Endothelial cell of umbilical vein (primary cell): ENCODE measurements at regions not wholly inside any gene's neighbourhood (a gene's known extent, or its start where the extent isn't known, plus 50 kb on each side); places are given as distances from the start of the nearest gene placed in this dataset.

Experiments used
- CTCF ChIP-seq, 2 donors: IDR thresholded peaks; 1 replicate in 1 of 2; 2 replicates in 1 of 2; pipeline ENCODE4 v1.5.1; 2011; ENCODE audit warnings: low read length in 2 of 2, mild to moderate bottlenecking in 2 of 2, moderate library complexity in 2 of 2, control low read depth in 1 of 2, inconsistent platforms in 1 of 2, low read depth in 1 of 2; ENCODE audit not compliant: insufficient read depth in 1 of 2; ENCODE audit errors: extremely low read depth in 1 of 2
- EZH2 ChIP-seq: IDR thresholded peaks from 2 replicates; pipeline ENCODE4 v1.6.1; 2012; ENCODE audit warnings: borderline replicate concordance, low read depth, mild to moderate bottlenecking, moderate library complexity, low read length, inconsistent platforms; ENCODE audit not compliant: severe bottlenecking
- GATA2 ChIP-seq: IDR thresholded peaks from 2 replicates; pipeline ENCODE4 v1.7.0; 2011; ENCODE audit warnings: low read depth, mild to moderate bottlenecking, moderate library complexity, mixed read lengths, low read length; ENCODE audit not compliant: insufficient read length, insufficient read depth
- JUN ChIP-seq: IDR thresholded peaks from 2 replicates; pipeline ENCODE4 v1.6.1; 2011; ENCODE audit warnings: borderline replicate concordance, low read depth; ENCODE audit not compliant: insufficient read length, insufficient read depth
- MAX ChIP-seq: IDR thresholded peaks from 2 replicates; pipeline ENCODE4 v1.6.1; 2011; ENCODE audit not compliant: insufficient read depth, insufficient read length
- MYC ChIP-seq: IDR thresholded peaks from one replicate; pipeline ENCODE4 v1.6.1; 2011; ENCODE audit warnings: mild to moderate bottlenecking, low read depth, low read length
- POLR2A ChIP-seq: IDR thresholded peaks from 2 replicates; pipeline ENCODE4 v1.6.1; 2012; ENCODE audit warnings: low read depth, mild to moderate bottlenecking, control low read depth, low read length
- POLR2AphosphoS5 ChIP-seq: IDR thresholded peaks from 2 replicates; pipeline ENCODE4 v1.6.1; 2012; ENCODE audit warnings: low read depth, mild to moderate bottlenecking, control low read depth, low read length, moderate library complexity; ENCODE audit not compliant: insufficient read depth

- no peak for TF ChIP-seq POLR2AphosphoS5
- no peak for TF ChIP-seq POLR2A
- no peak for TF ChIP-seq GATA2
- no peak for TF ChIP-seq CTCF (IDR thresholded peaks at IDR 0.05; ENCODE audit: extremely low read depth in 1 of 2, insufficient read depth in 1 of 2, low read depth in 1 of 2, low read length in 2 of 2)
- TF ChIP-seq JUN: no peak
- TF ChIP-seq MAX: no peak
- no peak for TF ChIP-seq EZH2
- TF ChIP-seq MYC: no peak
Measured at GRCh38 chr7:41809940-41810576, 107.2 kb upstream of the INHBA start.
